Neural cell (in vitro differentiated cells): ENCODE measurements at regions not wholly inside any gene's neighbourhood (a gene's known extent, or its start where the extent isn't known, plus 50 kb on each side); places are given as distances from the start of the nearest gene placed in this dataset.

Experiments
- H2AFZ ChIP-seq: fragments of 200-600, 300-800 bp; sonication (generic), shearing (Covaris generic); 2 replicates; pipeline ENCODE4 v1.6.0; 2014; ENCODE audit warnings: low read depth, mild to moderate bottlenecking, antibody characterized with exemption, low read length, moderate library complexity
- H3F3A ChIP-seq: fragments of 200-600 bp; shearing (Covaris generic); 2 replicates; pipeline ENCODE4 v1.6.1; 2016; ENCODE audit warnings: mild to moderate bottlenecking, moderate library complexity, mixed read lengths, antibody characterized with exemption, low read length; ENCODE audit not compliant: insufficient read depth, poor library complexity, severe bottlenecking
- H3K27ac ChIP-seq: fragments of 200-600, 300-800 bp; sonication (generic), shearing (Covaris generic); 2 replicates; pipeline ENCODE4 v1.5.1; 2014; ENCODE audit warnings: mild to moderate bottlenecking, low read length, moderate library complexity
- H3K27me3 ChIP-seq: fragments of 300-800, 200-600 bp; sonication (generic), shearing (Covaris generic); 2 replicates; pipeline ENCODE4 v1.6.0; 2014; ENCODE audit warnings: mild to moderate bottlenecking, low read depth, low read length, moderate library complexity; ENCODE audit not compliant: insufficient read depth
- H3K36me3 ChIP-seq: fragments of 300-800, 200-600 bp; sonication (generic), shearing (Covaris generic); 2 replicates; pipeline ENCODE4 v1.5.1; 2014; ENCODE audit warnings: mild to moderate bottlenecking, antibody characterized with exemption, low read length, moderate library complexity; ENCODE audit not compliant: insufficient read depth
- H3K4me2 ChIP-seq: fragments of 300-800, 200-600 bp; sonication (generic), shearing (Covaris generic); 2 replicates; pipeline ENCODE4 v1.6.0; 2014; ENCODE audit warnings: mild to moderate bottlenecking, low read length
- H3K4me3 ChIP-seq: fragments of 300-800, 200-600 bp; sonication (generic), shearing (Covaris generic); 2 replicates; pipeline ENCODE4 v1.5.1; 2014; ENCODE audit warnings: mild to moderate bottlenecking, low read length, moderate library complexity
- H3K79me2 ChIP-seq: fragments of 200-600 bp; shearing (Covaris generic); replicated peaks from 2 replicates; pipeline ENCODE4 v1.6.0; 2014; ENCODE audit warnings: mild to moderate bottlenecking, low read length, moderate library complexity; ENCODE audit not compliant: insufficient read depth
- H3K9ac ChIP-seq: fragments of 300-800, 200-600 bp; sonication (generic), shearing (Covaris generic); 2 replicates; pipeline ENCODE4 v1.6.1; 2016; ENCODE audit warnings: mild to moderate bottlenecking, low read length, mixed read lengths
- H3K9me2 ChIP-seq: fragments of 200-600 bp; shearing (Covaris generic); 2 replicates; pipeline ENCODE4 v1.6.1; 2016; ENCODE audit warnings: mild to moderate bottlenecking, low read length, mixed read lengths; ENCODE audit not compliant: insufficient read depth
- H3K9me3 ChIP-seq: fragments of 200-600, 300-800 bp; sonication (generic), shearing (Covaris generic); 2 replicates; pipeline ENCODE4 v1.6.1; 2016; ENCODE audit warnings: mild to moderate bottlenecking, mixed run types, low read length, moderate library complexity, mixed read lengths
- H4K20me1 ChIP-seq: fragments of 200-600 bp; shearing (Covaris generic); 2 replicates; pipeline ENCODE4 v1.6.1; 2016; ENCODE audit warnings: mild to moderate bottlenecking, mixed run types; ENCODE audit not compliant: insufficient read depth
- EP300 ChIP-seq: fragments of 450-650 bp; conservative IDR thresholded peaks from 2 replicates; pipeline ENCODE4 v1.6.1; 2014; ENCODE audit warnings: antibody characterized with exemption, mild to moderate bottlenecking, moderate library complexity; ENCODE audit not compliant: poor library complexity, severe bottlenecking
- EZH2 ChIP-seq: fragments of 200-600, 300-800 bp; shearing (Covaris generic), sonication (generic); IDR thresholded peaks from 2 replicates; pipeline ENCODE4 v1.6.1; 2014; ENCODE audit warnings: antibody characterized with exemption, low read length, borderline replicate concordance, mild to moderate bottlenecking; ENCODE audit not compliant: insufficient read depth, poor library complexity, severe bottlenecking
- MXI1 ChIP-seq: fragments of 450-650 bp; conservative IDR thresholded peaks from 2 replicates; pipeline ENCODE4 v1.6.1; 2014; ENCODE audit warnings: antibody characterized with exemption, mild to moderate bottlenecking; ENCODE audit not compliant: poor library complexity, severe bottlenecking
- POLR2AphosphoS5 ChIP-seq: IDR thresholded peaks from 2 replicates; pipeline ENCODE4 v1.6.1; 2012
- RAD21 ChIP-seq: fragments of 450-650 bp; conservative IDR thresholded peaks from 2 replicates; pipeline ENCODE4 v1.6.1; 2014; ENCODE audit warnings: antibody characterized with exemption, mild to moderate bottlenecking, moderate library complexity
- SMC3 ChIP-seq: fragments of 450-650 bp; conservative IDR thresholded peaks from 2 replicates; pipeline ENCODE4 v1.6.1; 2014; ENCODE audit warnings: antibody characterized with exemption, mild to moderate bottlenecking, moderate library complexity; ENCODE audit not compliant: poor library complexity
- TAF1 ChIP-seq: IDR thresholded peaks from 2 replicates; pipeline ENCODE4 v1.6.1; 2012; ENCODE audit warnings: low read depth
- TF ChIP-seq, protein P1 (sequence below): fragments of 450-650 bp; IDR thresholded peaks from 2 replicates; pipeline ENCODE4 v1.5.1; 2014; ENCODE audit warnings: antibody characterized with exemption, mild to moderate bottlenecking, moderate library complexity; ENCODE audit not compliant: poor library complexity, severe bottlenecking
- TF ChIP-seq, protein P2 (sequence below): IDR thresholded peaks from 2 replicates; pipeline ENCODE4 v1.6.1; 2012; ENCODE audit warnings: borderline replicate concordance

DNA sequence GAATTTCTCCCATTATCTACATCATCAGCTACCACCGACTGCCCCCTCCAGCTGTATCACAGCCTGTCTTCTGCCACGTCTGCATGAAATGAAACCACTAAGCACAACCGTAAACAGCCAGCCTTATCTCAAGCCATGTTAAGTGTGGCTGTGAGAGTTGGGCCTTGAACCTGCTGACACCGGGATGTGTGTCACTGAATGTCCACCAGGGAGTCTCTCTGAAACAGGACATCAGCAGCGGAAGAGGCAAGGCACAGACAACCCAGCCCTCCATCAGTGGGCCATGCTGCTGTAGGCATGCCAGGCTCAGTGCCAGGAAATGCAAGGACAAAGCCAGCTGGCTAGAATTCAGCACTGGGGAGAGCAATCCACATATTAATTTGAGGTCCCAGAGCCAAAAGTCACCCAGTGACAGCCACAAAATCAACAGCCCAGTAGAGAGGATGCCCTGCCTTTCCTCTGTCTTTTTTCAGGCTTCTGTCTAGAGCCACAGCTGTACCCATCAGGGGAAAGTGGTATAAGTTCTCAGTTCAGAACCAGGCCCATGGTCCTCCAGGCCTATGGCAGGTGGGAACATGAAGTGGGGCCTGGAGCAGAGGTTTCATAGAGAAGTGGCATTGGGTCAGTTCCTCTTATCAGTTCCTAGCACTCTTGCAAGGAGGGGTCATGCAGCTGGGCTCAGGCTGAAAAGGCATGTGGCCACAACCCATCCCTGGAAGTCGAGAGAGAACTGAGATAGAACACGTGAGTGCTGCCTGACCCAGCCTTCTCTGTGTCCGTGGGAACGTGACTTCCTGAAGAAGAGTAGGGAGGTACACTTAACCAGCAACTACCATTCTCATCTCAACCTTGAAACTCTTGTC, 199.4 kb downstream of the ESM1 start:
- H3K9me2 ChIP-seq: no peaks in the 10 kb centered on the region

DNA sequence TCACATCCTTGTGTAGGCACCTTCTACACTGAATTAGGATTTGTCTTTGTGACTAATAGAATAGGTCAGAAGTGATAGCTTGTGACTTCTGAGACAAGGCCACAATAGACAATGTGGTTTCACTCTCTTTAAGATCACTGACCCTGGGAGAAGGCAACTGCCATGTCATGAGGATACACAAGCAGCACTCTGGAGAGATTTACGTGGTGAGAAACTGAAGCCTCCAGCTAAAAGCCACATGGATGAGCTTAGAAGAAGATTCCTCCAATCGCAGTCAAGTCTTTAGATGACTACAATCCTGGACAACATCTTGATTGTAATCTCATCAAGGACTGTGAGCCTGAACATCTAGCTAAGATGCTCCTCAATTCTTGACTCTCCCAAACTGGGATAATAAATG, 206.6 kb downstream of the ESM1 start:
- no peak overlapping the region for H3K4me3 ChIP-seq
- H3K27ac ChIP-seq: no peak overlapping the region
- no peak overlapping the region for H3K9ac ChIP-seq
- no peaks in the 10 kb centered on the region for H3K27me3 ChIP-seq
- no peaks in the 10 kb centered on the region for H3K36me3 ChIP-seq
- H3F3A ChIP-seq: no peaks in the 10 kb centered on the region
- no peaks in the 10 kb centered on the region for H4K20me1 ChIP-seq
- no peak overlapping the region for H2AFZ ChIP-seq
- H3K4me2 ChIP-seq: no peak overlapping the region
- no peaks in the 10 kb centered on the region for H3K79me2 ChIP-seq
- TF ChIP-seq, protein P1, sequence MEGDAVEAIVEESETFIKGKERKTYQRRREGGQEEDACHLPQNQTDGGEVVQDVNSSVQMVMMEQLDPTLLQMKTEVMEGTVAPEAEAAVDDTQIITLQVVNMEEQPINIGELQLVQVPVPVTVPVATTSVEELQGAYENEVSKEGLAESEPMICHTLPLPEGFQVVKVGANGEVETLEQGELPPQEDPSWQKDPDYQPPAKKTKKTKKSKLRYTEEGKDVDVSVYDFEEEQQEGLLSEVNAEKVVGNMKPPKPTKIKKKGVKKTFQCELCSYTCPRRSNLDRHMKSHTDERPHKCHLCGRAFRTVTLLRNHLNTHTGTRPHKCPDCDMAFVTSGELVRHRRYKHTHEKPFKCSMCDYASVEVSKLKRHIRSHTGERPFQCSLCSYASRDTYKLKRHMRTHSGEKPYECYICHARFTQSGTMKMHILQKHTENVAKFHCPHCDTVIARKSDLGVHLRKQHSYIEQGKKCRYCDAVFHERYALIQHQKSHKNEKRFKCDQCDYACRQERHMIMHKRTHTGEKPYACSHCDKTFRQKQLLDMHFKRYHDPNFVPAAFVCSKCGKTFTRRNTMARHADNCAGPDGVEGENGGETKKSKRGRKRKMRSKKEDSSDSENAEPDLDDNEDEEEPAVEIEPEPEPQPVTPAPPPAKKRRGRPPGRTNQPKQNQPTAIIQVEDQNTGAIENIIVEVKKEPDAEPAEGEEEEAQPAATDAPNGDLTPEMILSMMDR: no peak
- TF ChIP-seq POLR2AphosphoS5: no peak
- TF ChIP-seq MXI1: no peak
- TF ChIP-seq, protein P2, sequence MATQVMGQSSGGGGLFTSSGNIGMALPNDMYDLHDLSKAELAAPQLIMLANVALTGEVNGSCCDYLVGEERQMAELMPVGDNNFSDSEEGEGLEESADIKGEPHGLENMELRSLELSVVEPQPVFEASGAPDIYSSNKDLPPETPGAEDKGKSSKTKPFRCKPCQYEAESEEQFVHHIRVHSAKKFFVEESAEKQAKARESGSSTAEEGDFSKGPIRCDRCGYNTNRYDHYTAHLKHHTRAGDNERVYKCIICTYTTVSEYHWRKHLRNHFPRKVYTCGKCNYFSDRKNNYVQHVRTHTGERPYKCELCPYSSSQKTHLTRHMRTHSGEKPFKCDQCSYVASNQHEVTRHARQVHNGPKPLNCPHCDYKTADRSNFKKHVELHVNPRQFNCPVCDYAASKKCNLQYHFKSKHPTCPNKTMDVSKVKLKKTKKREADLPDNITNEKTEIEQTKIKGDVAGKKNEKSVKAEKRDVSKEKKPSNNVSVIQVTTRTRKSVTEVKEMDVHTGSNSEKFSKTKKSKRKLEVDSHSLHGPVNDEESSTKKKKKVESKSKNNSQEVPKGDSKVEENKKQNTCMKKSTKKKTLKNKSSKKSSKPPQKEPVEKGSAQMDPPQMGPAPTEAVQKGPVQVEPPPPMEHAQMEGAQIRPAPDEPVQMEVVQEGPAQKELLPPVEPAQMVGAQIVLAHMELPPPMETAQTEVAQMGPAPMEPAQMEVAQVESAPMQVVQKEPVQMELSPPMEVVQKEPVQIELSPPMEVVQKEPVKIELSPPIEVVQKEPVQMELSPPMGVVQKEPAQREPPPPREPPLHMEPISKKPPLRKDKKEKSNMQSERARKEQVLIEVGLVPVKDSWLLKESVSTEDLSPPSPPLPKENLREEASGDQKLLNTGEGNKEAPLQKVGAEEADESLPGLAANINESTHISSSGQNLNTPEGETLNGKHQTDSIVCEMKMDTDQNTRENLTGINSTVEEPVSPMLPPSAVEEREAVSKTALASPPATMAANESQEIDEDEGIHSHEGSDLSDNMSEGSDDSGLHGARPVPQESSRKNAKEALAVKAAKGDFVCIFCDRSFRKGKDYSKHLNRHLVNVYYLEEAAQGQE: no peak
- TF ChIP-seq SMC3: no peak
- TF ChIP-seq RAD21: no peak
- no peak for TF ChIP-seq EP300
- no peak for TF ChIP-seq TAF1
- TF ChIP-seq EZH2: no peak
- H3K9me2 ChIP-seq: no peaks in the 10 kb centered on the region
- no peaks in the 10 kb centered on the region for H3K9me3 ChIP-seq

More for the DNA sequence above, 199.4 kb downstream of the ESM1 start:
- no peaks in the 10 kb centered on the region for H4K20me1 ChIP-seq
- no peaks in the 10 kb centered on the region for H3K27me3 ChIP-seq
- H3K27ac ChIP-seq: no peak overlapping the region
- H3K9ac ChIP-seq: no peak overlapping the region
- H2AFZ ChIP-seq: no peak overlapping the region
- H3K36me3 ChIP-seq: no peaks in the 10 kb centered on the region
- no peak overlapping the region for H3K4me3 ChIP-seq
- TF ChIP-seq MXI1: no peak
- TF ChIP-seq EZH2: no peak
- TF ChIP-seq RAD21: no peak
- TF ChIP-seq, protein P1: no peak
- H3F3A ChIP-seq: no peaks in the 10 kb centered on the region
- H3K9me3 ChIP-seq: no peaks in the 10 kb centered on the region
- no peak overlapping the region for H3K4me2 ChIP-seq
- no peaks in the 10 kb centered on the region for H3K79me2 ChIP-seq
